Activated T-helper 2 cell treated with anti-CD3 and anti-CD28 coated beads, Interferon-gamma antibody, Interleukin-2, Interleukin-4, amounts not matched to agents 10 μg/mL and 5 μg/mL and 100 μg/mL, durations not matched to agents 14 hours and 24 hours and 36 hours (primary cell): ENCODE measurements at regions not wholly inside any gene's neighbourhood (a gene's known extent, or its start where the extent isn't known, plus 50 kb on each side); places are given as distances from the start of the nearest gene placed in this dataset.
"Not testable (repeated sequence)": the region's sequence is repeated elsewhere in the genome, so short reads cannot be mapped to it uniquely, and the experiment has no call there.

Experiments
- DNase-seq: peaks from one replicate; pipeline ENCODE4 v3.0.0; 2021; ENCODE audit warnings: low spot score
- H3K27ac Mint-ChIP-seq: one replicate; pipeline ENCODE4 v1.8.0; 2021; ENCODE audit warnings: mixed read lengths
- H3K27me3 Mint-ChIP-seq: one replicate; pipeline ENCODE4 v1.8.0; 2021; ENCODE audit warnings: low read depth, mixed read lengths
- H3K36me3 Mint-ChIP-seq: one replicate; pipeline ENCODE4 v1.8.0; 2021; ENCODE audit warnings: low read depth, mixed read lengths
- H3K4me1 Mint-ChIP-seq: one replicate; pipeline ENCODE4 v1.8.0; 2021; ENCODE audit warnings: low read depth, mixed read lengths
- H3K4me3 Mint-ChIP-seq: one replicate; pipeline ENCODE4 v1.8.0; 2021; ENCODE audit warnings: low read depth, mild to moderate bottlenecking, moderate library complexity, mixed read lengths
- H3K9me3 Mint-ChIP-seq: one replicate; pipeline ENCODE4 v1.8.0; 2021; ENCODE audit warnings: mixed read lengths
- intact Hi-C: fragments of 100-400 bp; cut with micrococcal nuclease; formaldehyde crosslinking; loops from one replicate; pipeline ENCODE4 v1.15.1; 2023

DNA sequence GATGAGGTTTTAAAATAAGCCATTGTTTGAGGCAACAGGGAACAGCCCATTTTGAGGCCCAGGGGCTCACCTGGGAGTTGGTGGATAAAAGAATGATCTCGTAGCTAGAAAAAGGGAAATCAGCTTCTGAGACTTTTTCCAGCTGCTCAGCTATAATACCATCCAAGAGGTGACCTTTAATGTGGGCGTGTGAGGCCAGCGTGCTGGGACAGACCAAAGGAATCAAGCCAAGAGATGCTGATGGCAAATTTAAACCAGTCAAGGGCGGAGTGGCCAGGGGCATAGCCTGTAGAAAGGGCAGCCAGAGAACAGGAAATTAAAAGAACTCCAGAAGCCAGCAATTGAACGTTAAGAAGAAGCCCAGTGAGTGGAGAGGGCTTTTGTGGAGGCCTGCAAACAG is 132.6 kb downstream of the IER5 start:
- no peak overlapping the region for H3K4me3 Mint-ChIP-seq

GRCh38 chr1:181222972-181223505 is 134.5 kb downstream of the IER5 start:
- no peak overlapping the region for H3K4me3 Mint-ChIP-seq
- intact Hi-C loops: no loop called here
- DNase-seq: no peak
- H3K9me3 Mint-ChIP-seq: peaks cover 10% of the 10 kb centered on the region
- peaks cover 5% of the 10 kb centered on the region for H3K27me3 Mint-ChIP-seq
- no peaks in the 10 kb centered on the region for H3K4me1 Mint-ChIP-seq
- no peaks in the 10 kb centered on the region for H3K36me3 Mint-ChIP-seq
- H3K27ac Mint-ChIP-seq: no peak overlapping the region

More for the DNA sequence above, 132.6 kb downstream of the IER5 start:
- DNase-seq: no peak
- intact Hi-C loops: no loop called here
- Mint-ChIP-seq H3K27ac (no peak overlapping the region), H3K4me1 (no peaks in the 10 kb centered on the region), H3K9me3 (peaks cover 4% of the 10 kb centered on the region), H3K27me3 (peaks cover 9% of the 10 kb centered on the region), H3K36me3 (no peaks in the 10 kb centered on the region)

- H3K4me1 Mint-ChIP-seq, H3K4me3 Mint-ChIP-seq, H3K36me3 Mint-ChIP-seq, intact Hi-C loops, H3K27me3 Mint-ChIP-seq, DNase-seq, H3K27ac Mint-ChIP-seq, H3K9me3 Mint-ChIP-seq: not testable (repeated sequence)
Measured at GRCh38 chr1:181226728-181227127, 138.2 kb downstream of the IER5 start.

GRCh38 chr1:181239086-181239485 is 150.6 kb downstream of the IER5 start:
- Mint-ChIP-seq H3K4me1 (no peaks in the 10 kb centered on the region), H3K36me3 (no peaks in the 10 kb centered on the region), H3K27me3 (no peaks in the 10 kb centered on the region), H3K27ac (no peak overlapping the region), H3K9me3 (no peaks in the 10 kb centered on the region), H3K4me3 (no peak overlapping the region)
- no peak for DNase-seq
- intact Hi-C loops: no loop called here

DNA sequence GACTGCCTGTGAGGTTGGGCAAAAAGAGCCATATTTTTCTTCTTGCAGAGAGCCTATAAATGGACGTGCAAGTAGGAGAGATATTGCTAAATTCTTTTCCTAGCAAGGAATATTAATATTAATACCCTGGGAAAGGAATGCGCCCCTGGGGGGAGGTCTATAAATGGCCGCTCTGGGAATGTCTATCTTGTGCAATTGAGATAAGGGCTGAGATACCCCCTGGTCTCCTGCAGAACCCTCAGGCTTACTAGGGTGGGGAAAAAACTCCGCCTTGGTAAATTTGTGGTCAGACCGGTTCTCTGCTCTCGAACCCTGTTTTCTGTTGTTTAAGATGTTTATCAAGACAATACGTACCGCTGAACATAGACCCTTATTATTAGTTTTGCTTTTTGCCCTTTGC is 157.8 kb downstream of the IER5 start:
- DNase-seq, H3K27ac Mint-ChIP-seq, H3K36me3 Mint-ChIP-seq, H3K4me1 Mint-ChIP-seq, H3K4me3 Mint-ChIP-seq, intact Hi-C loops, H3K27me3 Mint-ChIP-seq: not testable (repeated sequence)
- H3K9me3 Mint-ChIP-seq: peaks cover 20% of the 10 kb centered on the region

DNA sequence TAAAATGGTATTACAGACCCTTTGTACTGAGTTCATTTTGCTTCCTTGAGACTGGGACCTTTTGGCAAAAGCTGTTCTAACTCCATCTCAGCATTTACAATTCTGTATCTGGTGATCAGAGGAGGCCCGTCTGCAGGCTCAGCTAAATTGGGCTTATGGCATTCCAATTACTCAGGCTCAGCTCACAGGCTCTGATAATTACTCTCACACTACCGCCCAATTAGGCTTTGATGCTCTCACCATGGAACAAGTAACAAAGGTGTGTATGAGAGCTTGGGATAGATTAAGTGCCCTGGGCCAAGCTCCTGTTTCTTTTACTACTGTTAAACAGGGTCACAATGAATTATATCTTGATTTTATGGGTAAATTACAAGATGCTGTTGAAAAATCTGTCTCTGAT is 159.9 kb downstream of the IER5 start:
- H3K27me3 Mint-ChIP-seq, H3K4me1 Mint-ChIP-seq, DNase-seq, intact Hi-C loops, H3K36me3 Mint-ChIP-seq, H3K4me3 Mint-ChIP-seq, H3K27ac Mint-ChIP-seq: not testable (repeated sequence)
- H3K9me3 Mint-ChIP-seq: peaks cover 20% of the 10 kb centered on the region

DNA sequence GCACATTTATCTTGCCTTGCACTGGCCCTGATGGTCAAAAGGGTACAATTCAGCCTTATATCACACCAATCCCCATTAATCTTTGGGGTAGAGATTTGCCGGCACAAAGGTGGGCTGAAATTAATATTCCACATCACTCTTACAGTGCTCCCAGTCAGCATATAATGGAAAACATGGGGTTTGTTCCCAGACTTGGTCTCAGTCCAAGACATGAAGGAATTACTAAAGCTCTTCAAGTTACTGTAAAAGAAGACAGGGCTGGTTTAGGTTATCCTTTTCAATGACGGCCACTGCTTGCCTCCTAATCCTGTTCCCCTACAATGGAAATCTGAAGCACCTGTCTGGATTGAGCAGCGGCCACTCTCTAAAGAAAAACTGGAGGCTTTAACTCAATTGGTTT is 160.7 kb downstream of the IER5 start:
- no peak for DNase-seq
- intact Hi-C loops: no loop called here
- Mint-ChIP-seq H3K27me3 (peaks cover 3% of the 10 kb centered on the region), H3K36me3 (no peaks in the 10 kb centered on the region), H3K4me1 (no peaks in the 10 kb centered on the region), H3K4me3 (no peak overlapping the region), H3K9me3 (peaks cover 20% of the 10 kb centered on the region), H3K27ac (no peak overlapping the region)

- no peaks in the 10 kb centered on the region for H3K4me1 Mint-ChIP-seq
- peaks cover 25% of the 10 kb centered on the region for H3K9me3 Mint-ChIP-seq
- no peak for DNase-seq
- intact Hi-C loops: no loop called here
- H3K27ac Mint-ChIP-seq: no peak overlapping the region
- H3K4me3 Mint-ChIP-seq: no peak overlapping the region
- H3K27me3 Mint-ChIP-seq: peaks cover 3% of the 10 kb centered on the region
- no peaks in the 10 kb centered on the region for H3K36me3 Mint-ChIP-seq
Measured at GRCh38 chr1:181250038-181250437, 161.5 kb downstream of the IER5 start.

GRCh38 chr1:181251001-181251712 is 162.7 kb downstream of the IER5 start:
- peaks cover 3% of the 10 kb centered on the region for H3K27me3 Mint-ChIP-seq
- H3K9me3 Mint-ChIP-seq: peaks cover 26% of the 10 kb centered on the region
- intact Hi-C loops: no loop called here
- no peak overlapping the region for H3K4me3 Mint-ChIP-seq
- no peaks in the 10 kb centered on the region for H3K36me3 Mint-ChIP-seq
- no peak for DNase-seq
- H3K27ac Mint-ChIP-seq: no peak overlapping the region
- no peaks in the 10 kb centered on the region for H3K4me1 Mint-ChIP-seq

DNA sequence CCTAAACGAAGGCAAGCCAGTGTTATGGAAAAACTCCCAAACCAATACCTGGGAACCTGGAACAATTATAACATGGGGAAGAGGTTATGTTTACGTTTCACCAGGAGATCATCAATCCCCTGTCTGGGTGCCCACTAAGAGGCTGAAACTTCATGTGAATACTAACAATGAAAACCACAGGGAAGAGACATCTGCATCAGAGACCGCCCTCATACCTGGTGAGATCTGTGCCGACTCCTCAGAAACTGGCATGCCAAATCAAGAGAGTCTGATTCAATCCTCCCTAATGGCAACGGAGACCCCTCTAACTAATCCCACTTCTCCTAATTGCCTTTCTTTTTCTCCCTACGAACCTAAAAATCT is 163.2 kb downstream of the IER5 start:
- Mint-ChIP-seq H3K4me3 (no peak overlapping the region), H3K27ac (no peak overlapping the region), H3K27me3 (peaks cover 3% of the 10 kb centered on the region), H3K36me3 (no peaks in the 10 kb centered on the region), H3K4me1 (no peaks in the 10 kb centered on the region), H3K9me3 (peaks cover 21% of the 10 kb centered on the region)
- intact Hi-C loops: no loop called here
- no peak for DNase-seq

- DNase-seq, H3K27me3 Mint-ChIP-seq, intact Hi-C loops, H3K27ac Mint-ChIP-seq, H3K9me3 Mint-ChIP-seq, H3K4me1 Mint-ChIP-seq, H3K4me3 Mint-ChIP-seq, H3K36me3 Mint-ChIP-seq: not testable (repeated sequence)
Measured at GRCh38 chr1:181253601-181254000, 165.1 kb downstream of the IER5 start.

DNA sequence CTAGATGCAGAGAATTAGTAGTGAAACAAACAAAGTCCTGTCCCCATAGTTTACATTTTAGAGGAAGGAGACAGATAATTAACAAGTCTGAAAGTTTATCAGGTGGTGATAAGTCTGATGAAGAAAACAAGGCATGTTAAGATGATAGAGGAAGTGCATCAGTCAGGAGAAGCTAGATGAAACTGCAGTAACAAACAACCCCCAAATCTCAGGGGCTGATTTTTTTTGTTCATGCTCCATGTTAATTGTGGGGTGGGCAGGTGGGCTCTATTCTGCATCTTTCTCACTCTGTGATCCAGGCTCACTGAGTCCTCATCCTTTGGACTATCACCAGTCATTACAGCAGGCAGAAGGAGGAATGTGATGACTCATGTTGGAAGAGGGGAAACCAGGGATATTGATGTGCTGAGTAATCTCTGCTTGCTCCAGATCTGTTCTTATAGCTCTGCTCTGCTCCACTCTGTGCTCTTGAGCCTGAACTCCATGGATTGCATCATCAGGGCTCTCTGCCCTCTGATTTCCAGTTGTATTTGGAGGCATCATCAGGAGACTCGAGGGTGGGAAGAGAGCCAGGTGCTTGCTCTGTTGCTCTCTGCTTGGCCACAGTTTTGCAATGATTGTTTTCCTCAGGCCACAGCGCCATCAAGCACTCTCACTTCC is 166.9 kb downstream of the IER5 start:
- DNase-seq: no peak
- H3K27me3 Mint-ChIP-seq: peaks cover 3% of the 10 kb centered on the region
- H3K9me3 Mint-ChIP-seq: peaks cover 9% of the 10 kb centered on the region
- intact Hi-C loops: no loop called here
- no peaks in the 10 kb centered on the region for H3K4me1 Mint-ChIP-seq
- no peak overlapping the region for H3K4me3 Mint-ChIP-seq
- H3K27ac Mint-ChIP-seq: no peak overlapping the region
- no peaks in the 10 kb centered on the region for H3K36me3 Mint-ChIP-seq

GRCh38 chr1:181257117-181257516 is 168.6 kb downstream of the IER5 start:
- Mint-ChIP-seq H3K4me1 (no peaks in the 10 kb centered on the region), H3K9me3 (peaks cover 9% of the 10 kb centered on the region), H3K27me3 (peaks cover 1% of the 10 kb centered on the region), H3K36me3 (no peaks in the 10 kb centered on the region), H3K27ac (no peak overlapping the region), H3K4me3 (no peak overlapping the region)
- no peak for DNase-seq
- intact Hi-C loops: no loop called here
